Body of pancreas (tissue), 4 donors: ENCODE measurements at regions not wholly inside any gene's neighbourhood (a gene's known extent, or its start where the extent isn't known, plus 50 kb on each side); places are given as distances from the start of the nearest gene placed in this dataset.

ENCODE experiments used
- CTCF ChIP-seq, 7 experiments: fragments of 450-650 bp in 4 of 7; fragments of 200-600 bp in 3 of 7; sonication (generic) in 3 of 7; IDR thresholded peaks; one replicate each; pipeline ENCODE4 v1.5.1; 2016 to 2019; ENCODE audit warnings: antibody characterized with exemption in 7 of 7
- POLR2A ChIP-seq, 3 donors: fragments of 450-650 bp; IDR thresholded peaks; one replicate each; pipeline ENCODE4 v1.6.1; 2016; ENCODE audit warnings: antibody characterized with exemption in 3 of 3, mild to moderate bottlenecking in 2 of 3

GRCh38 chr10:30170814-30171213 lies 111.4 kb upstream of the JCAD start:
- TF ChIP-seq CTCF (IDR thresholded peaks at IDR 0.05) = no peak
- no peak for TF ChIP-seq POLR2A (IDR thresholded peaks at IDR 0.05)
